Endodermal cell (in vitro differentiated cells): ENCODE measurements at regions not wholly inside any gene's neighbourhood (a gene's known extent, or its start where the extent isn't known, plus 50 kb on each side); places are given as distances from the start of the nearest gene placed in this dataset.

ENCODE experiments used
- DNase-seq: peaks from one replicate; pipeline ENCODE4 v3.0.0-alpha.2; 2017
- H3K27ac ChIP-seq: 2 replicates; pipeline ENCODE4 v1.5.1; 2013; ENCODE audit warnings: mild to moderate bottlenecking, low read depth, low read length, moderate library complexity
- H3K27me3 ChIP-seq: 2 replicates; pipeline ENCODE4 v1.6.1; 2013; ENCODE audit warnings: mild to moderate bottlenecking, low read length, moderate library complexity; ENCODE audit not compliant: insufficient read depth, control insufficient read depth, poor library complexity, severe bottlenecking
- H3K36me3 ChIP-seq: 2 replicates; pipeline ENCODE4 v1.7.0; 2013; ENCODE audit warnings: mild to moderate bottlenecking, low read length, moderate library complexity; ENCODE audit not compliant: control insufficient read depth, insufficient read depth
- H3K4me1 ChIP-seq: one replicate; pipeline ENCODE4 v1.7.0; 2013; ENCODE audit warnings: low read length; ENCODE audit not compliant: control insufficient read depth, insufficient read depth
- H3K4me3 ChIP-seq: 2 replicates; pipeline ENCODE4 v1.5.1; 2013; ENCODE audit warnings: mild to moderate bottlenecking, low read length, moderate library complexity
- H3K9ac ChIP-seq: 2 replicates; pipeline ENCODE4 v1.6.1; 2013; ENCODE audit warnings: mild to moderate bottlenecking, low read length, moderate library complexity; ENCODE audit not compliant: poor library complexity, severe bottlenecking; ENCODE audit errors: extremely low read depth
- H3K9me3 ChIP-seq: 2 replicates; pipeline ENCODE4 v1.6.1; 2013; ENCODE audit warnings: mild to moderate bottlenecking, low read length, moderate library complexity; ENCODE audit not compliant: control insufficient read depth
- H3K27ac Mint-ChIP-seq: 2 replicates; pipeline ENCODE4 v1.8.0; 2020; ENCODE audit warnings: mixed read lengths
- H3K27me3 Mint-ChIP-seq: 2 replicates; pipeline ENCODE4 v1.8.0; 2021; ENCODE audit warnings: mild to moderate bottlenecking, mixed read lengths; ENCODE audit not compliant: insufficient read depth
- H3K36me3 Mint-ChIP-seq: 2 replicates; pipeline ENCODE4 v1.8.0; 2020; ENCODE audit warnings: low read depth, mixed read lengths
- H3K4me1 Mint-ChIP-seq: 2 replicates; pipeline ENCODE4 v1.8.0; 2020; ENCODE audit warnings: mixed read lengths
- H3K4me3 Mint-ChIP-seq: 2 replicates; pipeline ENCODE4 v1.8.0; 2020; ENCODE audit warnings: mild to moderate bottlenecking, moderate library complexity, mixed read lengths
- H3K9me3 Mint-ChIP-seq: 2 replicates; pipeline ENCODE4 v1.8.0; 2020; ENCODE audit warnings: mild to moderate bottlenecking, mixed read lengths
- CTCF ChIP-seq: fragments of 200-600 bp; sonication (generic); conservative IDR thresholded peaks from 2 replicates; pipeline ENCODE4 v1.5.0; 2021; ENCODE audit warnings: antibody characterized with exemption, mild to moderate bottlenecking
- WGBS, 2 experiments: methylation state at CpG; one replicate each; pipeline versions ENCODE4 v1.1.5 to v1.1.7; 2013; ENCODE audit warnings: missing lambda C conversion rate in 2 of 2, mixed read lengths in 1 of 2; ENCODE audit not compliant: insufficient coverage in 1 of 2, insufficient read length in 1 of 2; 5-methylcytosine and 5-hydroxymethylcytosine counted together

GRCh38 chr2:67922080-67922785, 140.6 kb downstream of the C1D start:
- H3K4me1 Mint-ChIP-seq = peaks cover 45% of the 10 kb centered on the region
- no peaks in the 10 kb centered on the region for H3K9me3 Mint-ChIP-seq
- TF ChIP-seq CTCF = no peak
- H3K4me3 Mint-ChIP-seq = no peak overlapping the region
- H3K4me1 ChIP-seq = peaks cover 19% of the 10 kb centered on the region
- no peaks in the 10 kb centered on the region for H3K36me3 ChIP-seq
- H3K27me3 Mint-ChIP-seq = peaks cover 5% of the 10 kb centered on the region
- no peaks in the 10 kb centered on the region for H3K27me3 ChIP-seq
- H3K9ac ChIP-seq = no peak overlapping the region
- H3K27ac ChIP-seq = no peak overlapping the region
- no peak for DNase-seq
- H3K4me3 ChIP-seq = no peak overlapping the region
- H3K36me3 Mint-ChIP-seq = no peaks in the 10 kb centered on the region
- no peak overlapping the region for H3K27ac Mint-ChIP-seq
- WGBS, 2 experiments = 66 to 73% methylated on average over 3 to 4 of the region's 4 CpGs
- H3K9me3 ChIP-seq = no peaks in the 10 kb centered on the region

- Histone ChIP-seq H3K36me3 (no peaks in the 10 kb centered on the region), H3K9me3 (no peaks in the 10 kb centered on the region), H3K4me3 (no peak overlapping the region), H3K27ac (no peak overlapping the region), H3K4me1 (peaks cover 19% of the 10 kb centered on the region), H3K9ac (no peak overlapping the region), H3K27me3 (no peaks in the 10 kb centered on the region)
- H3K4me3 Mint-ChIP-seq = no peak overlapping the region
- no peaks in the 10 kb centered on the region for H3K9me3 Mint-ChIP-seq
- H3K27ac Mint-ChIP-seq = no peak overlapping the region
- H3K36me3 Mint-ChIP-seq = no peaks in the 10 kb centered on the region
- WGBS, 2 experiments = 87 to 92% methylated on average over 2 to 4 of the region's 4 CpGs
- peaks cover 6% of the 10 kb centered on the region for H3K27me3 Mint-ChIP-seq
- DNase-seq = no peak
- H3K4me1 Mint-ChIP-seq = peaks cover 52% of the 10 kb centered on the region
- TF ChIP-seq CTCF = no peak
These were observed 139.1 kb downstream of the C1D start for GRCh38 chr2:67923696-67924095.

- Histone ChIP-seq H3K4me1 (peaks cover 7% of the 10 kb centered on the region), H3K4me3 (no peak overlapping the region), H3K9me3 (no peaks in the 10 kb centered on the region), H3K9ac (no peak overlapping the region), H3K36me3 (no peaks in the 10 kb centered on the region), H3K27ac (no peak overlapping the region), H3K27me3 (no peaks in the 10 kb centered on the region)
- peaks cover 43% of the 10 kb centered on the region for H3K4me1 Mint-ChIP-seq
- H3K36me3 Mint-ChIP-seq = no peaks in the 10 kb centered on the region
- H3K4me3 Mint-ChIP-seq = no peak overlapping the region
- no peak for TF ChIP-seq CTCF
- H3K27me3 Mint-ChIP-seq = peaks cover 6% of the 10 kb centered on the region
- peak; percentile 57 for DNase-seq
- H3K9me3 Mint-ChIP-seq = no peaks in the 10 kb centered on the region
- no peak overlapping the region for H3K27ac Mint-ChIP-seq
- 32 to 60% methylated on average over 1 to 3 of the region's 3 CpGs for WGBS, 2 experiments
These were observed 135.3 kb downstream of the C1D start for GRCh38 chr2:67927501-67927900.
